CD8-positive, alpha-beta memory T cell (primary cell): ENCODE measurements at regions not wholly inside any gene's neighbourhood (a gene's known extent, or its start where the extent isn't known, plus 50 kb on each side); places are given as distances from the start of the nearest gene placed in this dataset.

Experiments used
- CTCF ChIA-PET: fragments of 350-600 bp; sonication (Branson Sonifier 250); formaldehyde crosslinking; loops from one replicate; lab custom pipeline; 2021; ENCODE audit warnings: antibody characterized with exemption; lab: Charles Lee
- POLR2A ChIA-PET: fragments of 350-600 bp; sonication (Branson Sonifier 250); formaldehyde crosslinking; loops from one replicate; lab custom pipeline; 2021; ENCODE audit warnings: antibody characterized with exemption; lab: Charles Lee
- DNase-seq, 5 donors: peaks; one replicate each; pipeline versions ENCODE4 v3.0.0 to v3.0.0-alpha.2; 2020 to 2022; ENCODE audit warnings: mixed read lengths in 1 of 5
- H3K27ac ChIP-seq: one replicate; pipeline ENCODE4 v1.7.0; 2013; ENCODE audit warnings: low read depth, mild to moderate bottlenecking, low read length, moderate library complexity
- H3K27me3 ChIP-seq: 2 replicates; pipeline ENCODE4 v1.7.0; 2013; ENCODE audit warnings: low read length, mild to moderate bottlenecking; ENCODE audit not compliant: insufficient read depth, poor library complexity, severe bottlenecking
- H3K36me3 ChIP-seq: 2 replicates; pipeline ENCODE4 v1.7.0; 2013; ENCODE audit warnings: mild to moderate bottlenecking, low read length, moderate library complexity; ENCODE audit not compliant: insufficient read depth
- H3K4me1 ChIP-seq: 2 replicates; pipeline ENCODE4 v1.7.0; 2013; ENCODE audit warnings: mild to moderate bottlenecking, low read length, moderate library complexity; ENCODE audit not compliant: insufficient read depth
- H3K4me3 ChIP-seq: 2 replicates; pipeline ENCODE4 v1.7.0; 2013; ENCODE audit warnings: mild to moderate bottlenecking, low read length
- H3K9me3 ChIP-seq: 2 replicates; pipeline ENCODE4 v1.7.0; 2013; ENCODE audit warnings: mild to moderate bottlenecking, low read length
- H3K27ac Mint-ChIP-seq, 8 donors: one replicate each; pipeline ENCODE4 v1.8.0; 2020 to 2021; ENCODE audit warnings: mixed read lengths in 8 of 8, mild to moderate bottlenecking in 6 of 8, inconsistent platforms in 3 of 8, moderate library complexity in 3 of 8
- H3K27me3 Mint-ChIP-seq, 2 donors: one replicate each; pipeline ENCODE4 v1.8.0; 2020 to 2021; ENCODE audit warnings: mixed read lengths in 2 of 2, mild to moderate bottlenecking in 1 of 2, moderate library complexity in 1 of 2
- H3K36me3 Mint-ChIP-seq, 3 donors: one replicate each; pipeline ENCODE4 v1.8.0; 2020 to 2021; ENCODE audit warnings: mixed read lengths in 3 of 3, inconsistent platforms in 1 of 3, mild to moderate bottlenecking in 1 of 3
- H3K4me1 Mint-ChIP-seq, 3 donors: one replicate each; pipeline ENCODE4 v1.8.0; 2020 to 2021; ENCODE audit warnings: mixed read lengths in 3 of 3, inconsistent platforms in 1 of 3, mild to moderate bottlenecking in 1 of 3
- H3K4me3 Mint-ChIP-seq, 7 donors: one replicate each; pipeline ENCODE4 v1.8.0; 2020 to 2021; ENCODE audit warnings: mixed read lengths in 7 of 7, mild to moderate bottlenecking in 6 of 7, moderate library complexity in 4 of 7, inconsistent platforms in 2 of 7
- H3K9me3 Mint-ChIP-seq, 5 donors: one replicate each; pipeline ENCODE4 v1.8.0; 2020 to 2022; ENCODE audit warnings: mixed read lengths in 5 of 5, mild to moderate bottlenecking in 3 of 5, moderate library complexity in 2 of 5, inconsistent platforms in 1 of 5

DNA sequence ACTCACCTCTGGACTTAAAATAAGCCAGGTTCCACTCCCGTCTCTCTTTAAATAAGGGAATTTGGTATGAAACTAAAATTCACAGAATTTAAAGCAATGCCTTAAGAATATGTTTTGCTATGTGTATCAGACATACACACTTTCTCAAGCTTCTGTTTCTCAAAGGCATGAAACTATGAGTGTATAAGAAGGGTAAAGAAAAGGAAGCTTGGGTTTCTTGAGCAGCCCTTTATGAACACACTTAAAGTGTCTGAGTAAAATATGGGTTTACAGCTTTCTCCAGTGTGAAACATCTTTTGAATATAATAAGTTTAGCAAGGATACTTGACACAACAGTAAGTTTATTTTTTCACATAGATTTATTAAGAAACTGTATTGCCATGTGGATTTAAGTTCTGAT is 370.5 kb downstream of the TMA16 start:
- H3K4me3 Mint-ChIP-seq, result no peak overlapping the region
- Histone ChIP-seq H3K27me3 (no peaks in the 10 kb centered on the region), H3K4me1 (no peaks in the 10 kb centered on the region), H3K27ac (no peak overlapping the region), H3K9me3 (no peaks in the 10 kb centered on the region), H3K4me3 (no peak overlapping the region), H3K36me3 (no peaks in the 10 kb centered on the region)
- ChIA-PET POLR2A (no interaction called here), CTCF (no interaction called here)
- no peaks in the 10 kb centered on the region for H3K36me3 Mint-ChIP-seq
- peaks cover 0 to 3% (median 0%) of the 10 kb centered on the region in 5 donors for H3K9me3 Mint-ChIP-seq
- H3K27ac Mint-ChIP-seq, result no peak overlapping the region
- no peaks in the 10 kb centered on the region for H3K27me3 Mint-ChIP-seq
- H3K4me1 Mint-ChIP-seq, result no peaks in the 10 kb centered on the region
- DNase-seq, result no peak

DNA sequence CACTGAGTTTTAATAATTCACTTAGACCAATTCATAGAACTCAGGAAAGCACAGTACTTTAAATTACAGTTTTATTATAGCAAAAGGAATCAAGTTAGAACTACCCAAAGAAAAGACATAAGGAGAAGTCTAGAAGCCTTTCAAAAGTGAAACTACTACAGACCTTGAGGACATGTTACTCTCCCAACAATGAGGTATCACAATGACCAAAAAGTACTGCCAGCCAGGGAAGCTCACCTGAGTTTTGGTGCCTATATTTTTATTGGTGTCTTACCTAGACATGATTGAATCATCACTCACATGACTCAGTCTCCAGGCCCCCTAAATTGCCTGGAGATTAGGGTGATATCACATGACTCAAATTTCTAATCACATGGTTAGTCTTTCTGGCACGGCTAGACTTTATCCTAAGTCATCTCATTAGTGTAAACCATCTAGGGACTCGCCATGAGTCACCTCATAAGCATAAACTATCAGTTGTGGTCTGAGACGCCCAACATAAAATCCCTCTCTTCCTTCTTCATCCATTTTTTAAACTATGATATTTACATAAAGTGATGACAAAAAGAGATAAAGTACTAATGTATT is 372.3 kb downstream of the TMA16 start:
- POLR2A ChIA-PET, result no interaction called here
- no peak overlapping the region for H3K4me3 Mint-ChIP-seq
- no peak for DNase-seq

DNA sequence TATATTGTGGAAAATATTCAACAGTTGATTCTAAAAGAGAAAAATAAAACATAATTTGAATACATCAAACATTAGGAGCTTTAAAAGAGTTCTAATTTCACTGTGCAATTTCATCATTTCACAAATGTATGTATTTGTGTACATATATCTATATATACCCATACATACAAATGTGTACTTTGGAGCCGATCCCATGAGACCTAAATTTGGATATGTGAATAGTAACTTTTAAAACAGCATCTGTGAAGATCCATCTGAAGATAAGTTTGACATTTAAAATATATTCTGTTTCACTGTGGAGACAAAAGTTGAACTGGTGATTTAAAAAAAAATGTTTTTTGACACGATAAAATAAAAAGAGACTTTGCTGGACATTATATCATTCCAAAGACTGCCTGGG is 374.0 kb downstream of the TMA16 start:
- Histone ChIP-seq H3K9me3 (no peaks in the 10 kb centered on the region), H3K36me3 (no peaks in the 10 kb centered on the region), H3K4me3 (no peak overlapping the region), H3K27ac (no peak overlapping the region), H3K27me3 (no peaks in the 10 kb centered on the region), H3K4me1 (no peaks in the 10 kb centered on the region)
- H3K4me3 Mint-ChIP-seq, result no peak overlapping the region
- no peak overlapping the region for H3K27ac Mint-ChIP-seq
- ChIA-PET CTCF (no interaction called here), POLR2A (no interaction called here)
- DNase-seq, result no peak
- peaks cover 0 to 3% (median 0%) of the 10 kb centered on the region in 5 donors for H3K9me3 Mint-ChIP-seq
- H3K27me3 Mint-ChIP-seq, result no peaks in the 10 kb centered on the region
- H3K4me1 Mint-ChIP-seq, result no peaks in the 10 kb centered on the region
- no peaks in the 10 kb centered on the region for H3K36me3 Mint-ChIP-seq

More for the DNA sequence above, 372.3 kb downstream of the TMA16 start:
- H3K36me3 Mint-ChIP-seq, result no peaks in the 10 kb centered on the region
- Histone ChIP-seq H3K27me3 (no peaks in the 10 kb centered on the region), H3K9me3 (no peaks in the 10 kb centered on the region), H3K4me3 (no peak overlapping the region), H3K36me3 (no peaks in the 10 kb centered on the region), H3K4me1 (no peaks in the 10 kb centered on the region), H3K27ac (no peak overlapping the region)
- H3K27ac Mint-ChIP-seq, result no peak overlapping the region
- H3K9me3 Mint-ChIP-seq, result peaks cover 0 to 3% (median 0%) of the 10 kb centered on the region in 5 donors
- CTCF ChIA-PET, result no interaction called here
- no peaks in the 10 kb centered on the region for H3K4me1 Mint-ChIP-seq
- H3K27me3 Mint-ChIP-seq, result no peaks in the 10 kb centered on the region

DNA sequence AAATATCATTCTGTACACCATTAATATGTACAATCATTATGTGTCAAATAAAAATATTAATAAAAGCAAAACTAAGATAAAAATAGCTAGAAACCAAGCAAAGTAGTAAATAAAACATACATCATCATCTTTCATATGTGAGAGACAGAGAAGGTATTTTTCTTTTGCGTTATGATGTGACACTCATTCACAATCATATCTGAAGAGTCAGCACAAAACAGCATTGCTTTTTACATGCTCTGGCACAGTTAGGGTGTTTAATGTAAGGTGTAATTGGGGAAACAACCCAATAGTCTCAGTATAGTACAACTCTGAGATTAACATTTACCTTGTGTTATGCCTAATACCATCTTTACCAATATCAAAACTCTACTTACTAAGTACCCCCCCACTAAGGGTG is 376.6 kb downstream of the TMA16 start:
- Mint-ChIP-seq H3K4me3 (no peak overlapping the region), H3K4me1 (no peaks in the 10 kb centered on the region), H3K27me3 (no peaks in the 10 kb centered on the region), H3K36me3 (no peaks in the 10 kb centered on the region), H3K9me3 (peaks cover 0 to 3% (median 0%) of the 10 kb centered on the region in 5 donors), H3K27ac (no peak overlapping the region)
- Histone ChIP-seq H3K27me3 (no peaks in the 10 kb centered on the region), H3K4me3 (no peak overlapping the region), H3K4me1 (no peaks in the 10 kb centered on the region), H3K9me3 (no peaks in the 10 kb centered on the region), H3K36me3 (no peaks in the 10 kb centered on the region), H3K27ac (no peak overlapping the region)
- CTCF ChIA-PET, result no interaction called here
- POLR2A ChIA-PET, result no interaction called here
- DNase-seq, result no peak

DNA sequence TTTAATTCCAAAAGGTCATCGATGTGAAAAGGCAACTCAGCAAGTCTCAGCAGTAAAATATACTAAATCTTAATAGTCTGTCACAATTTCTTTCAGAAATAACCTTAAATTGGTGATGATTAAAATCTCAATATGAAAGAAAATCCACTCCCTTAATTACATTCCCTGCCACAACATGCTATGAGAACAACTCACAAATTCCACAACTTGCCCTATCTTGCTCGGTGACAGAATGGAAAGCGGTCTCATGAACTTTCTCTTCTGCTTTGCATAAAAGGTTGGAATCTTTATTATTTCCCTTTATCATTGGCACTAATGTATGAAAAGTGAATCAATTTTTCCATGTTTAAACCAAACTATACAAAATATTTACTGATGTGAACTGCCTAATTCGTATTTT is 380.8 kb downstream of the TMA16 start:
- H3K4me3 ChIP-seq, result no peak overlapping the region
- no peaks in the 10 kb centered on the region for H3K9me3 ChIP-seq
- no peaks in the 10 kb centered on the region for H3K36me3 ChIP-seq
- no peak for DNase-seq
- H3K27me3 ChIP-seq, result no peaks in the 10 kb centered on the region
- H3K36me3 Mint-ChIP-seq, result no peaks in the 10 kb centered on the region
- H3K27ac Mint-ChIP-seq, result no peak overlapping the region
- CTCF ChIA-PET, result no interaction called here
- no peaks in the 10 kb centered on the region for H3K4me1 Mint-ChIP-seq
- no peak overlapping the region for H3K27ac ChIP-seq
- H3K27me3 Mint-ChIP-seq, result no peaks in the 10 kb centered on the region
- H3K4me1 ChIP-seq, result no peaks in the 10 kb centered on the region
- no peak overlapping the region for H3K4me3 Mint-ChIP-seq
- H3K9me3 Mint-ChIP-seq, result peaks cover 0 to 3% (median 0%) of the 10 kb centered on the region in 5 donors
- POLR2A ChIA-PET, result no interaction called here

DNA sequence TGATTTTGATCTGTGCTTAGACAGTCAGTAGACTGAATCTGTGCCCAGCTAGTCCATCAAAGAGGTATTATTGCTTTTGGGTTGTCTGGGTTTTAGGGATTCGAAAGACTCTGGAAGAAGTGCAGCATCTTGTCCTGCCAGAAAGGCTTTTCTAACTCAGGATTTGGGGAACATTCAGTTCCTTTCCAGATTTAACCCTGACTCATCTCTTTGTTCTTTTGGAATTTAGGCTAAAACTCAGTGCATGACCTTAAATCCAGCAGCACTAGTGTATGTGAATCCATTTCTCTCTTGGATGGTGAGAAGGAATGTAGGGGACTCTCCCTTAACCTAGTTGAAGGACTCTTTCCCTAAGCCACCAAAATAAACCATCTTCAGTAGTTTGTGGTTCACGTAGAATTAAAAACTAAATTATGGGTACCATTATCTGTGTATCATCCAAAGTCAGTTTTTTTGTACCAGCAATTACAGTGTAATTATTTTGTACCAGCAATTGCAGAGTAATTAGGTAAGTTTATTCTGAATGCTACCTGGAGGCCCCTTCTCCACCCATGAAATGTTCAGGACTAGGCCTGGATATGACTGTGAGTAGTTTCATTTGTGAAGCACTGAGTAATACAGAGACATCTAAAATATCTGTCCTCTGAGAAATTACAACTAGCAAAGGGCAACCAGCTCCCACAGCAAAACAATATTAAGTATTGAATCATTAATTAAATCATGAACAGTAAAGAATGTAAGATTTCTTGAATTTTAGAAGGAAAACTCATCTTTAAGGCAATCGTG is 384.0 kb downstream of the TMA16 start:
- no peaks in the 10 kb centered on the region for H3K4me1 ChIP-seq
- Mint-ChIP-seq H3K4me3 (no peak overlapping the region), H3K36me3 (no peaks in the 10 kb centered on the region), H3K4me1 (no peaks in the 10 kb centered on the region), H3K9me3 (peaks cover 0 to 4% (median 0%) of the 10 kb centered on the region in 5 donors), H3K27ac (peak overlapping the region in 1 of 8 donors; percentile 58), H3K27me3 (no peaks in the 10 kb centered on the region)
- no peak overlapping the region for H3K27ac ChIP-seq
- H3K4me3 ChIP-seq, result no peak overlapping the region
- POLR2A ChIA-PET, result no interaction called here
- no peak for DNase-seq
- no peaks in the 10 kb centered on the region for H3K36me3 ChIP-seq
- H3K27me3 ChIP-seq, result no peaks in the 10 kb centered on the region
- CTCF ChIA-PET, result no interaction called here
- no peaks in the 10 kb centered on the region for H3K9me3 ChIP-seq

DNA sequence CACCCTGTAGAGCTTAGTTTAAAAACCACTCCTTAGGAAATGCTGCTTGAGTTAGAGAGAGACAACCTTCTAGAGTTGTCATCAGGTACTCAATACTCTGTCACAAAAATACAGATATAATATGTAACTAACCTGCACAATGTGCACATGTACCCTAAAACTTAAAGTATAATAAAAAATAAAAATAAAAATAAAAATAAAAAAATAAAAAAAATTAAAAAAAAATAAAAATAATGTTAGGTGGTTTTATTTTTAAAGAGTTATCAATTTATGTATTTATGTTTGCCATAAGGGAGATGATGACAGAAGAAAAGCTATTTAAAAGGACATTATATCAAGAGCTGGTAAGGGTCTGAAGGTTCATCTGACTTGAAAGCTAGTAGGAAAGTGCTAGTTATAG is 397.9 kb downstream of the TMA16 start:
- CTCF ChIA-PET, result no interaction called here
- no peak overlapping the region for H3K4me3 Mint-ChIP-seq

DNA sequence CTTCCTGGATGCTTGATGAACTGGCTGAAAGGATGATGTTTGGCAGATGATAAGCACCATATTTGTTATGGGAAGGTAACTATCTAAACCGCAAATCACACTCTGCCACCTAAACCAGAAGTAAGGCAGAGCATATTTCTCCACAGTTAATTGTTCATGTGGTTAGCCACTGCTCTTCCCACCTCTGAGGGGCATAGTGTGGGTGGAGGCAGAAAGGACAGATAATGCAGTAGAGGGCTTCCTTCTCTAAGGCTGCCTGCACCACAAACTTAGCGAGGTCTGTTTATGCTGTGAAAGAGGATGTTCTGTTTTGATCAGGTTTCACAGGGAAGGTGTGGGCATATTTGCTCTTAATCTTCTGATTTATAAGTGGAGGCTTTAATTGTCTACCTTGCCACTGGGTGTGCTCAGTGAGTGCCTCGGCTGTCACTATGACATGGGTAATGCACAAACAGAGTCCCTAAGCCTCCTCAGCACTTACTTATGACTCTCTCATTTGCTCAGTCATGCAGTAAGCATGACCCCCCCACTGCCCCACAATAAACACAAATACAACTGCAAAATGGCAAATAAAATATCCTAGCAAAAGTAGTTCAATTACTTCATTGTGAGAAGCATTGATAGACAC is 401.0 kb downstream of the TMA16 start:
- peaks cover 0 to 32% (median 6%) of the 10 kb centered on the region in 3 donors for H3K4me1 Mint-ChIP-seq
- Histone ChIP-seq H3K4me1 (peaks cover 4% of the 10 kb centered on the region), H3K9me3 (no peaks in the 10 kb centered on the region), H3K4me3 (no peak overlapping the region), H3K27me3 (no peaks in the 10 kb centered on the region), H3K36me3 (no peaks in the 10 kb centered on the region), H3K27ac (no peak overlapping the region)
- H3K4me3 Mint-ChIP-seq, result peak overlapping the region in 2 of 7 donors; percentile 46 to 77
- peak in 2 of 5 donors; percentile 11 to 38 for DNase-seq
- peak overlapping the region in 3 of 8 donors; percentile 2 to 83 (median 44) for H3K27ac Mint-ChIP-seq
- CTCF ChIA-PET, result no interaction called here
- H3K9me3 Mint-ChIP-seq, result peaks cover 2 to 8% (median 3%) of the 10 kb centered on the region in 5 donors
- no peaks in the 10 kb centered on the region for H3K27me3 Mint-ChIP-seq
- POLR2A ChIA-PET, result no interaction called here
- peaks cover 0 to 1% (median 0%) of the 10 kb centered on the region in 3 donors for H3K36me3 Mint-ChIP-seq

More for the DNA sequence above, 397.9 kb downstream of the TMA16 start:
- Mint-ChIP-seq H3K27ac (no peak overlapping the region), H3K27me3 (no peaks in the 10 kb centered on the region), H3K36me3 (peaks cover 0 to 3% (median 0%) of the 10 kb centered on the region in 3 donors), H3K9me3 (peaks cover 0 to 7% (median 2%) of the 10 kb centered on the region in 5 donors), H3K4me1 (peaks cover 0 to 31% (median 6%) of the 10 kb centered on the region in 3 donors)
- peaks cover 4% of the 10 kb centered on the region for H3K4me1 ChIP-seq
- POLR2A ChIA-PET, result no interaction called here
- no peak overlapping the region for H3K27ac ChIP-seq
- H3K36me3 ChIP-seq, result no peaks in the 10 kb centered on the region
- no peaks in the 10 kb centered on the region for H3K9me3 ChIP-seq
- no peaks in the 10 kb centered on the region for H3K27me3 ChIP-seq
- H3K4me3 ChIP-seq, result no peak overlapping the region
- DNase-seq, result no peak
